NCI-H2029 (cell line): ENCODE measurements at regions not wholly inside any gene's neighbourhood (a gene's known extent, or its start where the extent isn't known, plus 50 kb on each side); places are given as distances from the start of the nearest gene placed in this dataset.

ENCODE experiments used
- DNase-seq: peaks from one replicate; lab custom pipeline; 2025; lab: John Stamatoyannopoulos, UW

GRCh38 chr4:106767991-106768390 is 268.1 kb downstream of the DKK2 start:
- no peak for DNase-seq

- DNase-seq, result no peak
Observed at GRCh38 chr4:106766519-106766918, 269.6 kb downstream of the DKK2 start.

DNA sequence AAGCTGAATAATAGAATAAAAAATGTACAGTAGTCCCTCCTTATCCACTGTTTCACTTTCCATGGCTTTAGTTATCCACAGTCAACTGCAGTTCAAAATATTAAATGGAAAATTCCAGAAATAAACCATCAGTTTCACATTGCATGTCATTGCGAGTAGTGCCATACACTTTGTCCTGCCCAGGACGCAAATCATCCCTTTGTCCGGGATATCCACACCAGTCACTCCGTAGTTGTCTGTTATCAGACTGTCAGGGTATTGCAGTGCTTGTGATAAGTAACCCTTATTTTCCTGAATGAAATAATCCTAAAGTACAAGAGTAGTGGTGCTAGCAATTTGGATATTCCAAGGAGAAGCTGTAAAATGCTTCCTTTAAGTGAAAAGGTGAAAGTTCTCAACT is 271.3 kb downstream of the DKK2 start:
- DNase-seq, result no peak

- no peak for DNase-seq
Observed at GRCh38 chr4:106762666-106763443, 273.3 kb downstream of the DKK2 start.

GRCh38 chr4:106753426-106753825 is 282.7 kb downstream of the DKK2 start:
- no peak for DNase-seq

DNA sequence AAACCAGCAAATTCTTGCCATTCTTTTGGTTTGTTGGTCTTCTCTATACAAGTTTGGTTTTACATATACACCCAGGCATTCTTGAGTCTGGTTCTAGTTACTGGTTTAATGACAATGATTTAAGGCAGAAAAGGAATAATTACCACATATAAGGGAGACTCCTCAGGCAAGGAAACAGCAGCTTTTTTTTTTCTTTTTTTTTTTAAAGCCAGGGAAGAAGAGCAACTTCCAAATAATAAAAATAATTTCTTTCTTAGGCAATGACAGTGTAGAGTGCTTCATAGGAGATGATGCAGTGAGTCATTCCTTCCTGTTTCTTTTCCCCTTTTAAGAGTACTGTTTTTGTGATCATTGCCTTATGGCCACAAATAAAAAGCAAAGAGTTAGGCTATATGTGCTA is 289.7 kb downstream of the DKK2 start:
- DNase-seq, result no peak

- no peak for DNase-seq
Observed at GRCh38 chr4:106738121-106738520, 298.0 kb downstream of the DKK2 start.

- DNase-seq, result no peak
Observed at GRCh38 chr4:106718548-106718947, 317.6 kb downstream of the DKK2 start.

DNA sequence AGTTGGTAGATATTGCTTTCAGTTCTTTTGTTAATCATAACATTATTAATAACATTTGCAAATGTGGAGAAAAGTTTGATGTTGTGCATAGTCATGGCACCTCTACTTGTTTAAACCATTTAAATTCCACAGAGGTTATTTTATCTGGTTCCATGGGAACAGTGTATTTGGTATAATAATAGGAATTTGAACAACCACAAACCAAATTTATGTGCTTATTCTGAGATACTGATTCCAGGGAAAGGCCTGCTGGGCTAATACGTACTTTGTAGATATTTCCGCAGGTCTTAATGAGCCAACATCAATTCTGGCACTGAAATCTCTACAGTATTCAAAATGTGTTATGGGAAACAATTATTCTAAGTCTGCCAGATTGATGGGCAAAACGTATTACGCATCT is 319.0 kb downstream of the DKK2 start:
- no peak for DNase-seq

DNA sequence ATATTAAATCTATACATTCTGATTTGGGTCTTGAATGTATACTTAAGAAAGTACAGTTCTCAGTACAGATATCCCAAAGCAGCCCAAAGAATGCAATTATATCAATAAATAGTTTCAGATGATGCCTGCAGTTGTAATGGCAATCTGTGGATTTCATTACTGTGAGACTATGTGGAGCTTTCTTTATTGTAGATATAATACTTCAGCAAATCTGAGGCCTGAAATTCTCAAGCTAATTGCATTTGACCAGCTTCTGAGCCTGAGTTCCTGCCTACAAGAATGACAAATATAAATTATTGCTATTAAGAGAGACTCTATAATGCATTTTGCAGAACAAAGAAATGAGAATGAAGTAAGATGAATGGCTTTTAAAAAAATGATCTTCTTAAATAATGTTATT is 320.3 kb downstream of the DKK2 start:
- no peak for DNase-seq

DNA sequence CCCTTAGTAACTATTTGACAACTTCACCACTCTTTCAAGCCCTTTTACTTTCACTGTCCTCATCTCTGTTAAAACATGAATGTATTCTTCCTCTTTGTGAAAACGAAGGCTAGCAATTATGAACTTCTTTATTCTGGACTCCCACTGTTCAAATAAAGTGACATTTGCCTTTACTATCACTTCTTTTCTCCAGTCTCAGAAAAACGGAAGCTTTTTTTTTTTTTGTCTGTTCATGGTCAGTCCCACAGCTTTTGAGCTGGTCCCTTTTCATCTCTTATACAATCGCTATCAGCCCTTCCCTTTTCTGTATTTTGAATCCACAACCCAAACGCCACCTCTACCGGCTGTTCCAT is 327.7 kb downstream of the DKK2 start:
- no peak for DNase-seq

GRCh38 chr4:106707776-106708463 is 328.2 kb downstream of the DKK2 start:
- DNase-seq, result no peak

- no peak for DNase-seq
Observed at GRCh38 chr4:106704253-106704870, 331.8 kb downstream of the DKK2 start.

DNA sequence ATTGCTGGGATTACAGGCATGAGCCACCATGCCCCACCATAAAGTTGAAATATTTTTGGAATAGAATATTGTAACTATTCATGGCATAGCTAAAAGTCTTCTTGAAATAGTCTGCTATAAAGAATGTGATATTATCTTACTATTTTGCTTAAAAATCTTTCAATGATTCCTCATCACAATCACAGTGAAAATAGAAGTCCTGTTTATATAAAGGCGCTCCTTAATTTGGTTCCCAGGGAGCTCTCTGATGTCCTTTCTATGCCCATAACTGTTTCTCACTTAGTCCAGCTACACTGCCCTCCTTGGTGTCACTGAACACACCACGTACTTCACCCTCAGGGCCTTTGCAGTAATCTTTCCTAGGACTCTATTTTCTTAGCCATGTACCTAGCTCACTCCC is 331.7 kb upstream of the GIMD1 start:
- DNase-seq, result no peak

GRCh38 chr4:106698621-106699195 is 330.1 kb upstream of the GIMD1 start:
- DNase-seq, result no peak

DNA sequence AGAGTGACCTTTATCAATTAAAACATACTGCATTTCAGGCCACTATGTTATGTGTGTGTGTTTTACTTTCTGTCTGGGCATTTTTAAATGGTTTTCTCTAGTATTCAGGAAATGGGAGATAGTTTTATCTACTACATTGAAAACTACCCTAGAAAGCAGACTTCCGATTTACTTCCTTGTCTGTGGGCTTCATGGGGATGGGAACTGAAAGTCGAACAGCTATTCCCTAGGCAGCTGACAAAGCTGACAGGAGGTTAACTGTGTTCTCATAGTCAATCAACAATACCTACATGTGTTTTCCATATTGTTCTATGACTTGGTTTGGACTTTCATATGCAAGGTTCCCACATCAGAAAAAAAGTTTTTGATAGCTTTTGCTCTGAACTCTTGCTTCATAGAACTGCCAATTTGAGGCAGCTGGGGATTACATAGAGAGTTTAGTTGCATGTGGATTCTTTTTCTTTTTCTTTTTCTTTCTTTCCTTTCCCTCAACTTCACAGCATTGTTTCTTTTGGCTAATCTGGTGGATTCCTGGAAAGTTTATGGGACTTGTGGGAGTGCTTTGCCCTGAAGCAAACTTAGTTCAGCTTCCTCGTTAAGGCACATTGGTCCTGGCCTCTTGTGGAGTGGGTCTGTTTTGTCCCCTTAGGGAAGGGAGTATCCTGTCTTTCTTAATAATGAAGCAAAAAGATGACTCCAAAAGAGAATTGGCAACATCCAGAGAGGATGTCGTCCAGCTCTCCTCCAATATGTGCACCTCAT is 327.1 kb upstream of the GIMD1 start:
- no peak for DNase-seq

DNA sequence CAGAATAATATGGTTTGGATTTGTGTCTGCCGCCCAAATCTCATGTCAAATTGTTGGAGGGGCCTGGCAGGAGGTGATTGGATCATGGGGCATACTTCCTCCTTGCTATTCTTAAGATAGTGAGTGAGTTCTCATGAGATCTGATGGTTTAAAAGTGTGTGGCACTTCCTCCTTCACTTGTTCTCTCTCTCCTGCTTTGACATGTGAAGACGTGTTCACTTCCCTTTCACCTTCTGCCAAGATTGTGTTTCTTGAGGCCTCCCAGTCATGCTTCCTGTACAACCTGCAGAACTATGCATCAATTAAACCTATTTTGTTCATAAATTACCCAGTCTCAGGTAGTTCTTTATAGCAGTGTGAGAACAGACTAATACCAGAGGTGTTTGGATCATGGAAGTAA is 325.7 kb upstream of the GIMD1 start:
- DNase-seq, result no peak

GRCh38 chr4:106691749-106692148 is 323.2 kb upstream of the GIMD1 start:
- no peak for DNase-seq

GRCh38 chr4:106690487-106690886 is 321.9 kb upstream of the GIMD1 start:
- DNase-seq, result no peak

- DNase-seq, result no peak
Observed at GRCh38 chr4:106687026-106687425, 318.4 kb upstream of the GIMD1 start.

DNA sequence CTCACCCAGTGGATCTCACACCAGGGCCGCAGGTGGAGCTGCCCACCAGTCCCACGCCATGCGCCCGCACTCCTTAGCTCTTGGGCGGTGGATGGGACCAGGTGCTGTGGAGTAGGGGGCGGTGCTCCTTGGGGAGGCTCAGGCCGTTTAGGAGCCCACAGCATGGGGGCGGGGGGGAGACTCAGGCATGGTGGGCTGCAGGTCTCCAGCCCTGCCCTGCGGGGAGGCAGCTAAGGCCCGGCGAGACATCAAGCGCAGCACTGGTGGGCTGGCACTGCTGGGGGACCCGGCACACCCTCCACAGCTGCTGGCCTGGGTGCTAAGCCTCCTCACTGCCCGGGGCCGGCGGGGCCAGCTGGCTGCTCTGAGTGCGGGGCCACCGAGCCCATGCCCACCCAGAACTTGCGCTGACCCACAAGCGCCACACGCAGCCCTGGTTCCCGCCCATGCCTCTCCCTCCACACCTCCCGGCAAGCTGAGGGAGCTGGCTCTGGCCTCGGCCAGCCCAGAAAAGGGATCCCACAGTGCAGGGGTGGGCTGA is 312.9 kb upstream of the GIMD1 start:
- no peak for DNase-seq

DNA sequence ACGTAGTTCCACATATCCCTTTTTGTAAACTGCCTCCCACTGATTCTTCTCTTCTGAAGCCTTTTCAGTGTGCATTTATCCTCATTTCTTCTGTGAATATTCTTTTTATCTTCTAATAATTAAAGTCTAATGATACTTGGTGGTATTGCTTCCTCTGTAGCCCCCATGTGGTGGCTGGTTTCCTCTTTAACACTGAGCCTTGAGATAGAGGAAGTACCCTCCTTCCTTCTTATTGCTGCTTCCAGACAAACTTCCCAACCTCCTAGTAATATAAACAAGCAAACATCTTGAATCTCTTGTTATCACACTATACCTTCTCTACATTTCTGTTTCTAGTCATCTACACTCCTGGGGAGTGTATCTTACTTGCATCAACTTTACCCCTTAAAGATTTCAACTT is 310.5 kb upstream of the GIMD1 start:
- DNase-seq, result no peak
